ENCODE measurements at regions not wholly inside any gene's neighbourhood (a gene's known extent, or its start where the extent isn't known, plus 50 kb on each side); places are given as distances from the start of the nearest gene placed in this dataset.

DNA sequence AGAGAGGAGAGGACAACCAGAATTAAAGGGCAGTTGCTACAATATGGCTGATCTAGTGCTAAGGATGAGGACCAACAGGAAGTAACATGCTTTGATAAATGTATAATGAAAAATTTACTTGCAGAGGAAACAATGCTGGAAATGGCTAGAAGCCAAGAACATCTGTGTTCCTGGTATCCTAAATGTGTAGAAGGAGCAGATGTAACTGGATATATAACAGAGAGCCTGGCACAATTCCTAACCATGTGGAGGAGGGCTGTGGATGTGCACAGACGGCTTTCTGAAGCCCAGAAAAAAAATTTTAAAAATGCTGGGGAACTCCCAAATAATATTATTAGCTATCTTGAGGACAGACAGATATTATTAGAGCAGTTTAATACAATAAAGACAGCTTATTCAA is 159.4 kb upstream of the GBE1 start:
- TF ChIP-seq, protein P1, sequence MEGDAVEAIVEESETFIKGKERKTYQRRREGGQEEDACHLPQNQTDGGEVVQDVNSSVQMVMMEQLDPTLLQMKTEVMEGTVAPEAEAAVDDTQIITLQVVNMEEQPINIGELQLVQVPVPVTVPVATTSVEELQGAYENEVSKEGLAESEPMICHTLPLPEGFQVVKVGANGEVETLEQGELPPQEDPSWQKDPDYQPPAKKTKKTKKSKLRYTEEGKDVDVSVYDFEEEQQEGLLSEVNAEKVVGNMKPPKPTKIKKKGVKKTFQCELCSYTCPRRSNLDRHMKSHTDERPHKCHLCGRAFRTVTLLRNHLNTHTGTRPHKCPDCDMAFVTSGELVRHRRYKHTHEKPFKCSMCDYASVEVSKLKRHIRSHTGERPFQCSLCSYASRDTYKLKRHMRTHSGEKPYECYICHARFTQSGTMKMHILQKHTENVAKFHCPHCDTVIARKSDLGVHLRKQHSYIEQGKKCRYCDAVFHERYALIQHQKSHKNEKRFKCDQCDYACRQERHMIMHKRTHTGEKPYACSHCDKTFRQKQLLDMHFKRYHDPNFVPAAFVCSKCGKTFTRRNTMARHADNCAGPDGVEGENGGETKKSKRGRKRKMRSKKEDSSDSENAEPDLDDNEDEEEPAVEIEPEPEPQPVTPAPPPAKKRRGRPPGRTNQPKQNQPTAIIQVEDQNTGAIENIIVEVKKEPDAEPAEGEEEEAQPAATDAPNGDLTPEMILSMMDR (conservative IDR thresholded peaks at IDR 0.05; ENCODE audit: low read depth in 2 of 2), result no peak
- no peak for TF ChIP-seq EZH2 (IDR thresholded peaks at IDR 0.05; ENCODE audit: low read depth, unreplicated experiment)
- TF ChIP-seq POLR2AphosphoS5 (IDR thresholded peaks at IDR 0.05; ENCODE audit: low read depth), result no peak
- TF ChIP-seq EZH2phosphoT487 (IDR thresholded peaks at IDR 0.05; ENCODE audit: unreplicated experiment), result no peak
- TF ChIP-seq NANOG (IDR thresholded peaks at IDR 0.05; ENCODE audit: borderline replicate concordance), result no peak
- no peak for TF ChIP-seq JUNB (IDR thresholded peaks at IDR 0.05; ENCODE audit: unreplicated experiment)
- TF ChIP-seq, protein P2, sequence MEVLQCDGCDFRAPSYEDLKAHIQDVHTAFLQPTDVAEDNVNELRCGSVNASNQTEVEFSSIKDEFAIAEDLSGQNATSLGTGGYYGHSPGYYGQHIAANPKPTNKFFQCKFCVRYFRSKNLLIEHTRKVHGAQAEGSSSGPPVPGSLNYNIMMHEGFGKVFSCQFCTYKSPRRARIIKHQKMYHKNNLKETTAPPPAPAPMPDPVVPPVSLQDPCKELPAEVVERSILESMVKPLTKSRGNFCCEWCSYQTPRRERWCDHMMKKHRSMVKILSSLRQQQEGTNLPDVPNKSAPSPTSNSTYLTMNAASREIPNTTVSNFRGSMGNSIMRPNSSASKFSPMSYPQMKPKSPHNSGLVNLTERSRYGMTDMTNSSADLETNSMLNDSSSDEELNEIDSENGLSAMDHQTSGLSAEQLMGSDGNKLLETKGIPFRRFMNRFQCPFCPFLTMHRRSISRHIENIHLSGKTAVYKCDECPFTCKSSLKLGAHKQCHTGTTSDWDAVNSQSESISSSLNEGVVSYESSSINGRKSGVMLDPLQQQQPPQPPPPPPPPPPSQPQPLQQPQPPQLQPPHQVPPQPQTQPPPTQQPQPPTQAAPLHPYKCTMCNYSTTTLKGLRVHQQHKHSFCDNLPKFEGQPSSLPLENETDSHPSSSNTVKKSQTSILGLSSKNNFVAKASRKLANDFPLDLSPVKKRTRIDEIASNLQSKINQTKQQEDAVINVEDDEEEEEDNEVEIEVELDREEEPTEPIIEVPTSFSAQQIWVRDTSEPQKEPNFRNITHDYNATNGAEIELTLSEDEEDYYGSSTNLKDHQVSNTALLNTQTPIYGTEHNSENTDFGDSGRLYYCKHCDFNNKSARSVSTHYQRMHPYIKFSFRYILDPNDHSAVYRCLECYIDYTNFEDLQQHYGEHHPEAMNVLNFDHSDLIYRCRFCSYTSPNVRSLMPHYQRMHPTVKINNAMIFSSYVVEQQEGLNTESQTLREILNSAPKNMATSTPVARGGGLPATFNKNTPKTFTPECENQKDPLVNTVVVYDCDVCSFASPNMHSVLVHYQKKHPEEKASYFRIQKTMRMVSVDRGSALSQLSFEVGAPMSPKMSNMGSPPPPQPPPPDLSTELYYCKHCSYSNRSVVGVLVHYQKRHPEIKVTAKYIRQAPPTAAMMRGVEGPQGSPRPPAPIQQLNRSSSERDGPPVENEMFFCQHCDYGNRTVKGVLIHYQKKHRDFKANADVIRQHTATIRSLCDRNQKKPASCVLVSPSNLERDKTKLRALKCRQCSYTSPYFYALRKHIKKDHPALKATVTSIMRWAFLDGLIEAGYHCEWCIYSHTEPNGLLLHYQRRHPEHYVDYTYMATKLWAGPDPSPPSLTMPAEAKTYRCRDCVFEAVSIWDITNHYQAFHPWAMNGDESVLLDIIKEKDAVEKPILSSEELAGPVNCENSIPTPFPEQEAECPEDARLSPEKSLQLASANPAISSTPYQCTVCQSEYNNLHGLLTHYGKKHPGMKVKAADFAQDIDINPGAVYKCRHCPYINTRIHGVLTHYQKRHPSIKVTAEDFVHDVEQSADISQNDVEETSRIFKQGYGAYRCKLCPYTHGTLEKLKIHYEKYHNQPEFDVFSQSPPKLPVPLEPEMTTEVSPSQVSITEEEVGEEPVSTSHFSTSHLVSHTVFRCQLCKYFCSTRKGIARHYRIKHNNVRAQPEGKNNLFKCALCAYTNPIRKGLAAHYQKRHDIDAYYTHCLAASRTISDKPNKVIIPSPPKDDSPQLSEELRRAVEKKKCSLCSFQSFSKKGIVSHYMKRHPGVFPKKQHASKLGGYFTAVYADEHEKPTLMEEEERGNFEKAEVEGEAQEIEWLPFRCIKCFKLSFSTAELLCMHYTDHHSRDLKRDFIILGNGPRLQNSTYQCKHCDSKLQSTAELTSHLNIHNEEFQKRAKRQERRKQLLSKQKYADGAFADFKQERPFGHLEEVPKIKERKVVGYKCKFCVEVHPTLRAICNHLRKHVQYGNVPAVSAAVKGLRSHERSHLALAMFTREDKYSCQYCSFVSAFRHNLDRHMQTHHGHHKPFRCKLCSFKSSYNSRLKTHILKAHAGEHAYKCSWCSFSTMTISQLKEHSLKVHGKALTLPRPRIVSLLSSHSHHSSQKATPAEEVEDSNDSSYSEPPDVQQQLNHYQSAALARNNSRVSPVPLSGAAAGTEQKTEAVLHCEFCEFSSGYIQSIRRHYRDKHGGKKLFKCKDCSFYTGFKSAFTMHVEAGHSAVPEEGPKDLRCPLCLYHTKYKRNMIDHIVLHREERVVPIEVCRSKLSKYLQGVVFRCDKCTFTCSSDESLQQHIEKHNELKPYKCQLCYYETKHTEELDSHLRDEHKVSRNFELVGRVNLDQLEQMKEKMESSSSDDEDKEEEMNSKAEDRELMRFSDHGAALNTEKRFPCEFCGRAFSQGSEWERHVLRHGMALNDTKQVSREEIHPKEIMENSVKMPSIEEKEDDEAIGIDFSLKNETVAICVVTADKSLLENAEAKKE (CRISPR knock-in tag; IDR thresholded peaks at IDR 0.05), result no peak
